GM18873 (cell line): ENCODE measurements at regions not wholly inside any gene's neighbourhood (a gene's known extent, or its start where the extent isn't known, plus 50 kb on each side); places are given as distances from the start of the nearest gene placed in this dataset.
"Not testable (repeated sequence)": the region's sequence is repeated elsewhere in the genome, so short reads cannot be mapped to it uniquely, and the experiment has no call there.

Experiments
- ATAC-seq: cut with Tn5 transposase; IDR thresholded peaks from one replicate; pipeline ENCODE4 v1.9.1; 2021; ENCODE audit warnings: mild to moderate bottlenecking, moderate library complexity, moderate number of reproducible peaks; ENCODE audit not compliant: unreplicated experiment, low FRiP score

DNA sequence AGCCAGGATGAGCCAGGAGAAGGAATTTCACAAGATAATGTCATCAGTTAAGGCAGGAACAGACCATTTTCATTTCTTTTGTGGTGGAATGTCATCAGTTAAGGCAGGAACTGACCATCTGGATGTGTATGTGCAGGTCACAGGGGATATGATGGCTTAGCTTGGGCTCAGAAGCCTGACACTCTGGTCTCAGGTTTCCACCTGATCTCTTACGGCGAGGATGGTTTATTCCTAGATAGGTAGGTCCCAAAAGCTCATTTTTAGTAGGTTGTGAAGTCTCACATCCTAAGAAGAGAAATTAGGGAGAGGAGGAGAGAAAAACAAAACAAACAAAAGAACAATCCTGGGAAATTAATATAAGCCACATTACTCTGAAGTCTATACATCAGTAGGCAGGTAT lies 311.7 kb upstream of the RGS17 start:
- ATAC-seq: not testable (repeated sequence)

DNA sequence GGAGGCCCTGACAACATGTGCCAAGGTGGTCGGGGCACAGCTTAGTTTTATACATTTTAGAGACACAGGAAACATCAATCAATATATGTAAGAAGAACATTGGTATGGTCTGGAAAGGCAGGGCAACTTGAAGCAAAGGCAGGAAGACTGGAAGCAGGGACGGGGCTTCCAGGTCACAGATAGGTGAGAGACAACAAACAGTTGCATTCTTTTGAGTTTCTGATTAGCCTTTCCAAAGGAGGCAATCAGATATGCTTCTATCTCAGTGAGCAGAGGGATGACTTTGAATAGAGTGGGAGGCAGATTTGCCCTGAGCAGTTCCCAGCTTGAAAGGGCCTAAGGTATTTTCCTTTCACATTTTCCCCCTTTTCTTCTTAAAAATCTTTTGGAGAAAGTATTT lies 311.0 kb upstream of the RGS17 start:
- no peak for ATAC-seq

DNA sequence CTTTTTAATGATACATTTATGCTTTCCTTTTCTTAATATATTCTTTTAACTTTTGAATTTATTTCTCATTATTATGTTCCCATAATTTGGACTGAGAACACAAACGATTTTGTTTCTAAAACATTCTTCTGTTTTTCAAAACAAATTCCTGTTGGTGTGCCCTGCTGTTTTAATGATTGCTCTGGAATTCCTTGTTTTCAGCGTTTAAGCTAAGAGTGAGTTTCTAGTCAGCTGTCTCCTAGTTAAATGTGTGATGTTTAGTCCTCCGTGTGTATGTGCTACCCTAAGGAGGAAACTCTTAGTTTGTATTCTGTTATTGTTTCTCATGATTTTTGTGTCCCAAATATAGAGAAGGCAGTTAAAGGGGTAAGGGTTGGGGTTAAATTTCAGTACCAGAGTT lies 306.1 kb upstream of the RGS17 start:
- no peak for ATAC-seq

DNA sequence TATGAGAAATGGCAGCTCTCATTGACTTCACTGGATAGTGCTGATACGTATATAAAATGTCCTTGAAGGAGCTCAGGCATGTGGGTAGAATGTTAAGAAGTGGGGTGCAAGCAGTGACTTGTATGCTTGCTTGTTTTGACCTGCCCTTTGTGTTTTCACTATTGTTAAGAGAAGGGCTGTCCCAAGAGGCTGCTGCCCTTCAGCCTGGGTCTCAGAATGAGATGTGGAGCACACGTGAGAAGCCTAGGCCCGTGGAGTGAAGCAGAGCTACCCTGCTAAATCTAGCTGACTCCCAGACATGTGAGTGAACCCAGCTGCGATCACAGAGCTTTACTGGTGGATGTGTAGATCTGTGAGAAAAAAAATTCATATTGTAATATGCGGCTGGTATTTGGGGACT lies 305.3 kb upstream of the RGS17 start:
- no peak for ATAC-seq

DNA sequence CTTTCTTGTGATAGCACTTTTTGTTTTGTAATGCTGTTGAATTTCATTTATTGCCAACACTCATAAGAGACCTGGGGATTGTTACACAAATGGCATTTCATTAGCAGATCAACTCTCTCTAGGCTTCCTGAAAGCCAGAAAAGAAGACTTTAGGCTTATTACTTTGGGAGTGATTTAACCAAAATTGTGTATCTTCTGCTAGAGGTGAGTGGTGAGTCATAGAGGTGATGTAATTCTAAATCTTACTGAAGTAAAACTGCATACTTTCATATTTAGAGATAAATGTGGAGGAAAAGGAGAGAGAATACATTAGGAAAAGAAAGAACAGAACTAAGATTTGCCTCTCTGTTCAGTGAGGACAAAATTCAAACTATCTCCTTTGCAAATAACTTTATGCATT lies 304.7 kb upstream of the RGS17 start:
- no peak for ATAC-seq

DNA sequence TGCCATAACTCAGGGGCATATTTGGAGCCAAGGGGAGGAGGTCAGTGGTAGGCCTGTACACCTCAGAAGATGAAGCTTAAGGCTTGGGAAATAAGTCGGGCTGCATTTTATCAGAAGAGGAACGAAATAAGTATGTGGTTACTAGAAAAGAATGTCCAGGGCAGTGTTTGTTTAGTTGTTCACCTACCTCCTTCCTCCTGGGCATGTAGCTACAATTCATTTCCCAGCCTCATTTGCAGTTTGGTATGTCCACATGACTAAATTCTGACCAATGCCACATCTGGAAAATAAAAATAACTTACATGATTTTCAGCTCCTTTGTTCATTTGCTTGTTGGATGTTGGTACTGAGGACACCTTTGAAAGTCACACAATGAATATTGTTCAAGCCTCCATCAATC lies 294.5 kb upstream of the RGS17 start:
- ATAC-seq: no peak

DNA sequence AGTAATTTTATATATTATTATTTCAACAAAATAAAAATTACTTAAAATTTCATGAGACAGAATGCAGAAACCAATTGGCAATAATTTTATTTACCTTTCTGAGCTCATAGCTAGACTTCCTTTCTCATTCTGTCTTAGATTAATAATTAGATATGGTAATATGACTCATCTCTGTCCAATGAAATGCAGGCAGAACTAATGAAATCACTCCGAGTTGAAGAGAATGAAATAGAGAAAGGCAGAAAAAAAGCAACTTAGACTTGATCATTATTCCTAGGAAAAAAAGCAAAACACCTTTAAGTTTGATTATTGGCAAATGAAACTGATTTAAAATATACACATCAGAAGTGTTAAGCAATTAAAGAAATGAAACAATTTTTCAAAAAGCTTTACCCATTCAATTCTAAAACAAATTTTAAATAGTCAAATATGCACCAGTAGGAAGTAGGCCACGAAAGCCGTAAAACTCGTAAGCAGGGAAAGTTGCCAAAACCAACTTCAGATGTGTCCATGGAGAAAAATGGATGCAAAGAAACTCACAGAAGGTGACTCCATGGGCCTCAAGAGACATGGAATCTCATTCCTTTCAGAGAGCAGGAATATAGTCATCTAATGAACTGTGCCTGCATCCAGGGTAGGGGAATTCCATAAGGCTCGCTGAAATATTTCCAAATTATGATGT lies 293.8 kb upstream of the RGS17 start:
- no peak for ATAC-seq

DNA sequence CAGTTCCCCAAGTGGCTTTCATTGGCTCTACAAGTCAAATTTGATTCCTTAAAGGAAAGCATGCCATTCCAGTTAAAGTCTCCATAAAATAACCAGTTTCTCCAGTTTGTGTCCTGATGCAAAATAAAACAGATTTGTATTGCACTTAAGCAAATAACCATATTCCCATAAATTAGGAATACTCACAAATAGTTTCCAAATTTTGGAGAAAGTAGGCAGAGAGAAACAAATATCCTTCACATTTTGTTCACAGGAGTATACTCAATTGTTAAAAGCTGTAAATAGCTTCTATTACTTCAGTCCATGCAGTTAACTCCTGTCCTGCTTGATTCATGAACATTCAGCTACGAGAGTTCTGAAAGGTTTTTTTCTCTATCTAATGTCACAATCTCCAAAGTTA lies 281.4 kb upstream of the RGS17 start:
- no peak for ATAC-seq

DNA sequence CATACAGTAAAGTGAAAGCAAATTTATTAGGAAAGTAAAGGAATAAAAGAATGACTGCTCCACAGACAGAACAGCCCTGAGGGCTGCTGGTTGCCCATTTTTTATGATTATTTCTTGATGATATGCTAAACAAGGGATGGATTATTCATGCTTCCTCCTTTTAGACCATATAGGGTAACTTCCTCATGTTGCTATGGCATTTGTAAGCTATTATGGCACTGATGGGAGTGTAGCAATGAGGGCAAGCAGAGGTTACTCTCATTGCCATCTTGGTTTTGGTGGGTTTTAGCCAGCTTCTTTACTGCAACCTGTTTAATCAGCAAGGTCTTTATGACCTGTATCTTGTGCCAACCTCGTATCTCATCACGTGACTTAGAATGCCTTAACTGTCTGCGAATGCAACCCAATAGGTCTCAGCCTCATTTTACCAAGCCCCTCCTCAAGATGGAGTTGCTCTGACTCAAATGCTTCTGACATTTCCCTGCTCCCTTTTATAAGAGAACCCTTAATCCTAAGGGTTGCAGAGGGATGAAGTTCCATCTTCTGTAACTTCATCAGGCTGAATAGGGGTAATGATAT lies 280.1 kb upstream of the RGS17 start:
- no peak for ATAC-seq

DNA sequence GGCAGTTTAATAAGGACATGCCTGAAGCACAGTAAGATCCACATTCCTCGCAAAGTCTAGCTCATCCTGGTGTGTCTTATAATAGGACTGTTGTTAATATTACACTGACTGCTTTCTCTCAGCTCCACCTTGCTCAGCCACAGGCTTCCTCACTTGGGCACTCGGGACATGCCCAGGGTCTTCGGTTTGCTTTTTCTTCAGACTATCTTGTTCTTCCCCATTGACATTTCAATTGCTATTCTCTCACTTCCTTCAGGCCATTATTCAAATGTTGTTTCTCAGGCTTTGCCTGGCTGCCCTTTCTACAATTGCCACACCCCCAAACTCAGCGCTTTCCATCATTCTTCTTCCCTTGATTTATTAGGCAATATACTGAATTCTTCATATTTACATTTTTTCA lies 274.8 kb upstream of the RGS17 start:
- no peak for ATAC-seq

DNA sequence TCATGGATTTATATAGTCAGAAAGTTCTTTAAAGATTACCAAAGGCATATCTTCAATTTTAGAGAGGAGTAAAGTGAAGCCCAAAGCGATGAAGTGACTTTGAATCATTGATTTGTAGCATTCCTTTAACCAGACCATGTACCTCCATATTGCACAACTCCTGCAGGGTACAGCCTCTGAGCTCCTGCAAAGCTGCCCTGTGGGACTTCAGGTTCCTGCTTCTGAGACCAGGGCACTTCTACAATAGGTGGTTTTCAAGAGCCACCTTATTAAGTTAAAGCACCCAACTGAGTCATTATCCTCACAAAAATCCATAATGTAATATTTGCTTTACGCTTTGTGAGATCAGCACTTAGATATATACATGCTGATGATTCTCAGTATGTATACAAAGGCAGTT lies 270.7 kb upstream of the RGS17 start:
- ATAC-seq: no peak

DNA sequence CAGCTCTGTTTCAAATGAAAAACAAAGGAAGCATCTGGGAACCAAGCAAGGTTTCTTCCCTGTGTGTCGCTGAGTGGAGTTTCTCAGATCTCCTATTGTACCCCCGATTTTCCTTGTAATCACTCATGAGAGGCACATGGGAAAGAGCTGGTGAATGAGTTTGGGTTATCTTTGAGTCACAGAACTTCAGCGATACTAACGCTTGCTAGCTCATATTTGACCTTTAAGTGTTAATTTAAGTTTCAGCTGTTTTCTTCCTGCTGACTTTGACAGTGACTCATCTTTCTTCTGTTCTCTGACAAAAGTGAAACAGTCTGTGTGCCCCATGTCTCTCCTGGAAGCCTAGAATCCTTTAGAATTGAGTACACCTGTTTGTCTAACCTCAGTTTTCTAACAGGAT lies 261.1 kb upstream of the RGS17 start:
- no peak for ATAC-seq

DNA sequence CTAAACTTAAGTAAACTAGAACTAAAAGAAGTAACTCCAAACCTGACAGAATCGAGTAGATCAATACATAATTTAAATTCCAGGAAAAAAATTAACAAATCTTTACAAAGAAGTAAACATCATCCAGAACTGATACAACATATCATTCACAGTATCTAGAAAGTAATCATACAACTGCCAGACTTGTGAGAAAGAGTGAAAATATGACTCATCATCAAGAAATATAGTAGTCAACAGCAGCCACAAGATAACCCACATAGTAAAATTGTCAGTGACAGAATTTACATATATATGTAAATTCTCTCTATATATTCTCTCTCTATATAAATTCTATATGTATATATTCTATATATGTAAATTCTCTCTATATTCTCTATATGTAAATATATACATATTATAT lies 242.8 kb upstream of the RGS17 start:
- no peak for ATAC-seq

DNA sequence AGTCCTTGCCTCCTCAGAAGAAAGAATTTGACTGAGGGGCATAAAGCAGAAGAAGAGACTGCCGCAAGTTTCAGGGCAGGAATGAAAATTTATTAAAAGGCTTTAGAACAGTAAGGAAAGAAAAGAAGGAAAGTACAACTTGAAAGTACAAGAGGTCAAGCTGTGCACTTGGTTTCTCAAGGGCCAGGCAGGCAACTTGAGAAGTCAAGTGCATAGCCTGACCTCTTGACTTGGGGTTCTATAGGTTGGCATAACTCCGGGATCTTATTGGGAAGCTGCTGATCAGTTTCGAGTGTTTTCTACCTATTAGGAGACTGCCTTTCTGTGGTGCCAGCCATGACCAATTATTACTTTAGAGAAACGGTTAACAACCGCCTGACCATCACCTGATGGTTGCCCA lies 237.0 kb upstream of the RGS17 start:
- ATAC-seq: no peak

DNA sequence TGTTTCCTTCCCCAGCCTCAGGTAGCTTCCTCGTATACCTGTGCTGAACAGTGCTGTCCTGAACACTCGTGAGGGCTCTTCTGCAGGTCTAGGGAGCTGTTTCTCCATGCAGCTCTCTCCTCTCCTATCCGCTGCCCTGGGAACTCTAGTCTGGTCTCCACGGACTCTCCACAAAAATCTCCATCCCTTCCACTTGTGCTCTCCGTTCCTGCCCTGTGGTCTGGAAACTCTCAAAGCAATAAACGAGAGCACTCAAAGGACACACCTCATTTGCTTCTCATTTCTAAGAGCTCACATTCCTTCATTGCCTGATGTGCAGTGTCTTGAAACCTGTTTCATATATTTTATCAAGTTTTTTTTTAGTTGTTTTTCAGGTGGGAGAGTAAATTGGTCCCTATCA lies 235.9 kb upstream of the RGS17 start:
- ATAC-seq: no peak

DNA sequence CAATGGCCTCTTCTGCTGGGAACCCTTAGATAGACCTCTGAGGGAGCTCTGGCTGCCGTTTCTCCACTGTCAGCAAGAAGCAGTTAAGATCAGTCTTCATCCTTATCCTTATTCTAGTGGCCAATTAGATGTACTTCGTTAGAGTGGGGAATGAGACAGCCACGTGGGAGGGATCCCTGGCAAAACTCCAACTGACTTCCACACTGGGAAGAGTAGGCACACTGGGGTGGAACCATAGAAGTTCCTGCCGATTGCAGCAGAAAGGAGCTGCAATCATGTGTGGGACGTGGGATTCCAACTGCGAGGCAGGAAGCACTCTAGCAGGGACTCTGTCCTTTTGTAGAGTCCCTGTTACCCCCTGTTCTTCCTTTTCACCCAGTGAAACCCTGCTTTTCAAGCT lies 226.3 kb upstream of the RGS17 start:
- ATAC-seq: no peak

DNA sequence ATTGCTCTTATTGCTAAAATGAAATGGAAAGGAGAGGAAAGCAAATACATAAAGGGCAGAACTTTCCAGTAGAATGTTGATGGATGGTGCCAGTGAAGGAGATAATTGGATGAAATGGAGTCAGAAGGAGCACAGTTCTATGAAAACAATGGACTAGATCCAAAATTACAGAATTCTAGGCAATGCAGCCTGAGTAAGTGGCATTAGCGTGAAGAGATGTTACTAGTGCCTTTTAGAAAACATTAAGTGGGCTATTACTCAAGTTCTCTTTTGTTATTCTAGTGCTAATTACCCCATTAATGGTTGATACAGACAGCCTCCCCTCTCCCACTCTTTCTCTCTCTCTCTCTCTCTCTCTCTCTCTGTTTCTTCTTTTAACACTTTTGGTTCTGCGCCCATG lies 209.5 kb upstream of the RGS17 start:
- ATAC-seq: no peak

DNA sequence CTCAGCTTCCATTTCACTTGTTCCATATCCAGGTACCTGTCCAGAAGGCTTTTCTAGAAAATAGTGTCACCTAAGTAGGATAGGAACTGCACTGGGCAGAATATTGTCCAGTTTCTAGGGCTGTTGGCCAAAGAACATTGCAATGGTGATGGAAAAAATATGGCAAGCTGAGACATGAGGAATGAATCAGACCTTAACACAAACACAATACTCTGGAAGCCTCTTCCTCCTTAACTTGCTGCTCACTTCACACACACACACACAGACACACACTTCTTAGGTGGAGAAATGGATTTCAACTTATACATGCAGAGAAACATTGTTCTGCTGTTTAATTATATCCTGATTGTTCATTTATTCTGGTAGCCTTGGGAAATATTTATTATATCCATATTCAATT lies 203.0 kb upstream of the RGS17 start:
- ATAC-seq: no peak

DNA sequence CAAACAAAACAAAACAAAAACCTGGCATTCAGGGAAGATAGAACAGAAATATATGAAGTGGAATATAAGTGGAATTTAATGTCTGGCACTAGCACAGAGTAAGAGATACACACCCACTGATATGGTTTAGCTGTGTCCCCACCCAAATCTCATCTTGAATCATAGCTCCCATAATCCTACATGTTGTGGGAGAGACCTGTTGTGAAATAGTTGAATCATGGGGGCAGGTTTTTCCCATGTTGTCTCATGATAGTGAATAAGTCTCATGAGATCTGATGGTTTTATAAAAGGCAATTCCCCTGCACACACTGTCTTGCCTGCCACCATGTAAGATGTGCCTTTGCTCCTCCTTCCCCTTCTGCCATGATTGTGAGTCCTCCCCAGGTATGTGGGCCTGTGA lies 200.1 kb upstream of the RGS17 start:
- ATAC-seq: not testable (repeated sequence)

DNA sequence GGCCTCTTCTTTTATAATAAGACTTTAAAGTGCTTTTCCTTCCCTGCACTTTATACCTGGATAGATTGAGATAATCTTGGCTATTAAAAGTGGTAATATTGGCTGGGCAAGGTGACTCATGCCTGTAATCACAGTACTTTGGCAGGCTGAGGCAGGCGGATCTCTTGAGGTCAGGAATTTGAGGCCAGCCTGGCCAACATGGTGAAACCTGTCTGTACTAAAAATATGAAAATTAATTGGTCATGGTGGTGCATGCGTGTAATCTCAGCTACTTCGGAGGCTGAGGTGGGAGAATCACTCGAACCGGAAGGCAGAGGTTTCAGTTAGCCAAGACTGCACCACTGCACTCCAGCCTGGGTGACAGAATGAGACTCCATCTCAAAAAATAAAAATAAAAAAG lies 197.1 kb upstream of the RGS17 start:
- ATAC-seq: no peak

DNA sequence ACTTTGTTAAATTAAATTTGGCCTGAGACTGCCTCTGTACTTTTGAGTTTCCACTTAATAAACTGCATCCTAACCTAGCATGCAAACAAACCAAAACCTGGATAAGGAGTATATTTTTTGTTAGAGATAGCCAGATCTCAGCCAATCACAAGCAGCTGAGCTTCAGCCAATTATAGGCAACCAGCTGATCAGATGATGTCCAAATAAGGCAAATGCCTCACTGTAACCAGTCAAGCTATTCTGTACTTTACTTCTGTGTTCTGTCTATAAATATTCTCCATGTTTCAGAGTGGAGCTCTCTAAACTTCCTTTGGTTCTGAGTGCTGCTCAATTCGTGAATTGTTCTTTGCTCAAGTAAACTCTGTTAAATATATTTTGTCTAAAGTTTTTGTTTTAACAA lies 194.6 kb upstream of the RGS17 start:
- ATAC-seq: no peak

DNA sequence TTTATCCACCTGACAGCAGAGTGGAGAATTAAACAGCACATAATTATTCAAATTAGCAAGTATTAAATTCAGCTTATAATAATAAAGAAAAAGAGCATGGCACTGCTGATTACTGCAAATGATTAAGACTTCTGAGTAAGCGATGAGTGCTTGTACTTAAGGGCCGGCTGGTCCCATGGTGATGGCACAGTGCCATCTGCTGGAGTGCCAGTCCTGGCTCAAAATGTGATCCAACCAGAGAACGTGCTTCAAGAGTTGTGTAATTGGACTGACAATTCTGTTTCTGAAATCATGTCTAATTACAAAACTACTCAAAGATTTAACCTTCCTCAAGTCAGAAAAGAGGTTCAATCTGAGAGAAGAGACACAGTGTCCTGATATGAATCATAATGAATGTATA lies 181.6 kb upstream of the RGS17 start:
- ATAC-seq: no peak

DNA sequence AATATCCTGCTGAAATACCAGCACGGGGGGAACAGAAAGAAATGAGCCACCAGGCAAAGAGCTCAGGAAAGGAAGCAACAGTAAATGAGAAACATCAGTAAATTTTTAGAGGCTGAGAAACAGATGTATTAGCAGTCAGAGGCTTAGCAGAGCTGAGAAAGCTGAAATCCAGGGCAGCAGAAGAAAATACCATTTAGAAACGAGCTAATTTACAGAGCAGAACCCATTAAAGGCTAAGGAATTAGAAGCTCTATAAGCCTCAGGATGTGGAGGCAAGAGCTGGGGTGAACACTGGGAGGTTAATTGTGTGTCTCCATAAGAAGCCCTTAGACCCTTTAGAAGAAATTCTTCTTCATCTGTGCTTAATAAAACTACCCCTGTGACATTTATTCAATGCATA lies 178.6 kb upstream of the RGS17 start:
- ATAC-seq: no peak
